Psoas muscle (tissue), 7 donors: ENCODE measurements at regions not wholly inside any gene's neighbourhood (a gene's known extent, or its start where the extent isn't known, plus 50 kb on each side); places are given as distances from the start of the nearest gene placed in this dataset.
A peak's percentile ranks its signal among the peaks of the same experiment; 100 is the strongest.

Experiments used
- ATAC-seq, 4 donors: fragments of 200-7000 bp; cut with Tn5 transposase; one replicate each; pipeline ENCODE4 v1.9.1; 2020; ENCODE audit warnings: moderate library complexity in 3 of 4, mild to moderate bottlenecking in 2 of 4
- DNase-seq, 2 donors: peaks; one replicate each; pipeline ENCODE4 v3.0.0-alpha.2; 2020
- H3K27ac ChIP-seq: fragments of 200-600 bp; one replicate; pipeline ENCODE4 v1.8.0; 2022
- H3K27me3 ChIP-seq, 3 donors: fragments of 200-600 bp in 1 of 3; one replicate each; pipeline versions ENCODE4 v1.6.1 to v1.8.0; 2013 to 2022; ENCODE audit warnings: low read length in 2 of 3, mild to moderate bottlenecking in 2 of 3, moderate library complexity in 1 of 3; ENCODE audit not compliant: insufficient read depth in 3 of 3
- H3K36me3 ChIP-seq, 2 donors: fragments of 200-600 bp in 1 of 2; one replicate each; pipeline versions ENCODE4 v1.6.1 to v1.8.0; 2013 to 2022; ENCODE audit warnings: low read depth in 1 of 2, mild to moderate bottlenecking in 1 of 2, moderate library complexity in 1 of 2; ENCODE audit not compliant: insufficient read depth in 1 of 2
- H3K4me1 ChIP-seq: fragments of 200-600 bp; one replicate; pipeline ENCODE4 v1.8.0; 2022
- H3K4me3 ChIP-seq: fragments of 200-600 bp; one replicate; pipeline ENCODE4 v1.8.0; 2022; ENCODE audit warnings: mild to moderate bottlenecking
- H3K9me3 ChIP-seq: fragments of 200-600 bp; one replicate; pipeline ENCODE4 v1.8.0; 2022
- CTCF ChIP-seq: fragments of 200-600 bp; IDR thresholded peaks from one replicate; pipeline ENCODE4 v1.8.0; 2022; ENCODE audit warnings: antibody characterized with exemption
- WGBS, 3 donors: extraction: QIAGEN DNeasy Blood & Tissue Kit; methylation state at CpG; one replicate each; pipeline versions ENCODE4 v1.1.6 to v1.1.7; 2013; 5-methylcytosine and 5-hydroxymethylcytosine counted together
- intact Hi-C, 2 donors: fragments of 100-400 bp; cut with DNase I; formaldehyde crosslinking; loops; one replicate each; pipeline versions ENCODE4 v1.11.0 to v1.14.2; 2022
- donor health status: healthy with polysubstance abuse.
- donor health status: DM: no; HTN: no; CAD: no; lungs with moderate emphysema.
- donor health status: Bipolar disorder and iron deficiency.
- donor health status: healthy.
- donor health status: DM: yes; HTN: yes; CAD: no.
- donor health status: DM: no; HTN: no; CAD: no.
- donor health status: DM: yes; HTN: yes; CAD: no.

DNA sequence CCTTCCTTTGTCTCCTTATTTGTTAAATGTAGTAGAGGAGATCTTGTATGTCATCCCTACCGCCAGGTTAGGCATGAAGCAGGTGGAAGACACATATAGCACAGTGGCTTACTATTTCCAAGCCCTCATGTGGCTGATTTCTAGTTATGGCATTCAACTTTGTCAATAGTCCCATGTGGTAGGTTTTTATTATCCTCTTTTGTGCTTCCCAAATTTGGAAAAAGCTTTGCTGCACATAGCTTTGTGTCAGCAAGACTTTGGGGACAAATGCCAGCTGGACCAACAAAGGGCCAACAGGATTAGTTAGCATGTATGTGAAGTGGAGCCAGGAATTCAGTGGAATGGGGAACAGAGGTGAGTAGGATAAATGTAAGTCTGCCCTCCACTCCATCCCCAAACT, 276.3 kb downstream of the PSAT1 start:
- TF ChIP-seq CTCF: no peak
- Histone ChIP-seq H3K27ac (no peak overlapping the region), H3K27me3 (no peaks in the 10 kb centered on the region), H3K4me1 (peaks cover 4% of the 10 kb centered on the region), H3K4me3 (no peak overlapping the region), H3K9me3 (no peaks in the 10 kb centered on the region), H3K36me3 (no peaks in the 10 kb centered on the region)
- WGBS, 3 donors: 30 to 39% (median 33%) methylated on average over 1 of the region's 1 CpG
- intact Hi-C loops: no loop called here
- DNase-seq: no peak
- peak in 2 of 4 donors; percentile 45 to 59 for ATAC-seq

DNA sequence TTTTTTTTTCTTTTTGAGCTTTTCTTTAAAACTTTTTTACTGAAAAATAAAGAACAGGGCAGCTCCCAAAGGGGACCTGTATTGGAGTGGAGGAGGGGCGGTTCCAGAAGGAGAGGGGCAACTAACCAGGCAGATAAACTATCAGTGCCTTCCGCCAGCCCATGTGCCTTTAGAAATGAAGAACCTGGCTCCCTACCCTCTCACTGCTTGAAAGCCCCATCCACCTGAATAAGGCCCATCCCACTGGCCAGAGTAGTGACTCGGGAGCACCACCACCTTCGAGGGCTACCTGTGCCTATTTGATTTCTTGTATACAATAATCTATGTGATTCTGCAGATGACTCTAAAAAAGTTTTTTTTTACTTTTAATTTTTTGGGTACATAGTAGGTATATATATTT, 276.7 kb downstream of the PSAT1 start:
- no peaks in the 10 kb centered on the region for H3K9me3 ChIP-seq
- WGBS, 3 donors: 66 to 74% (median 68%) methylated on average over 4 of the region's 4 CpGs

DNA sequence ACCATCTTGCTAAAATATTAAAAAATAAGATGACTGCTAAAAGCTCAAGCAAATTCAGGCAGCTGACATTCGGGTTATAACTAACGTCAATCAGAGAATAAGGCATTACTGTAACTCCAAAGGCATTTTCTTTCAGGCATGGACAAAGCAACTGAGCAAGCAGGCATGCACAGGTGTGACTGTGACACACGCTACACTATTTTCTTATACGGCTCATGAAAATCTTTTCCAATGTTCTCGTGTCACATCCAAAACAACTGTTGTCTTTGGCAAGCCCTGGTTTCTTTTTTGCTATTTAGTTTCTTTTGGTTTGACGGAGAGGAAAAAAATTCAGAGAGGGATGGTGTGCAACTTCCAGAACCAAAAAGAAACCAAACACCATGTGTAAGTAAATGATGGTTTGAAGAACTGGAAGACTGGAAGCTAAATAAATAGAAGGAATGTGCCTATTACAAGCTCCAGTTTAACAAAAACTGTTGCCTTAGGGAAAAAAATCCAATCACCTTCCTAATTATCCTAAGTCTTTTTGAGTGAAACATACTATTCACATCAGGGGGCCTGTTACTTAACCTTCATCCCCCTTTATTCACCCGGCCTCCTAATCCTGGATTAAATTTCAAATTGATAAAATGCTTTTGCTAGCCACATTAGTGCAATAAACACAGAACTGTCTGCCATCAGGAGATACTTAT, 277.6 kb downstream of the PSAT1 start:
- H3K4me3 ChIP-seq: no peak overlapping the region
- peaks cover 4% of the 10 kb centered on the region for H3K4me1 ChIP-seq
- H3K9me3 ChIP-seq: no peaks in the 10 kb centered on the region
- intact Hi-C loops: no loop called here
- 27 to 42% (median 32%) methylated on average over 7 of the region's 7 CpGs for WGBS, 3 donors
- H3K36me3 ChIP-seq: no peaks in the 10 kb centered on the region
- no peaks in the 10 kb centered on the region for H3K27me3 ChIP-seq
- ATAC-seq (no peak), DNase-seq (no peak)
- TF ChIP-seq CTCF: no peak
- H3K27ac ChIP-seq: no peak overlapping the region

More for the DNA sequence above, 276.7 kb downstream of the PSAT1 start:
- ATAC-seq (no peak), DNase-seq (no peak)
- no peak overlapping the region for H3K4me3 ChIP-seq
- no peaks in the 10 kb centered on the region for H3K27me3 ChIP-seq
- peaks cover 4% of the 10 kb centered on the region for H3K4me1 ChIP-seq
- intact Hi-C loops: no loop called here
- no peak for TF ChIP-seq CTCF
- H3K36me3 ChIP-seq: no peaks in the 10 kb centered on the region
- no peak overlapping the region for H3K27ac ChIP-seq

DNA sequence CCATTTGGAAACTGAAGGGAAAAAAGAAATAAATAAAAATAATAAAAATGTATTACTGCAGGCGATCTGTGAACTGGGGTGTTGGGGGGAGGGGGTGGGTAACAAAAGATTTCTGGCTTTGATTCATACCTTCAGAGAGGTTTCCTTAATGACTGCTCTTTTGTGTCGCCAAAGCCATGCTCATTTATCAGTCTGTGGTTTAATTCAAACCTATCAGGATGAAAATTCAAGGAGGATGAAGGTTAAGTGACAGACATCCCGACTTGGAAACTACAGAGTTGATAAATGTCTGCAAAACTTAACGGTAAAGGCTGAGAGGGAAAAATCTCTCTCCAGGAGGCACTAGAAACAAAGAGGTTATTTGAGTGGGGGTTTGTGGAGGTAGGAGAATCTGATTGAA, 278.2 kb downstream of the PSAT1 start:
- no peak overlapping the region for H3K27ac ChIP-seq
- WGBS, 3 donors: 72 to 75% (median 73%) methylated on average over 4 of the region's 4 CpGs
- no peak overlapping the region for H3K4me3 ChIP-seq
- no peaks in the 10 kb centered on the region for H3K36me3 ChIP-seq
- ATAC-seq: no peak
- H3K9me3 ChIP-seq: no peaks in the 10 kb centered on the region
- no peaks in the 10 kb centered on the region for H3K27me3 ChIP-seq
- intact Hi-C loops: no loop called here
- DNase-seq: no peak
- no peak for TF ChIP-seq CTCF
- H3K4me1 ChIP-seq: peaks cover 4% of the 10 kb centered on the region

DNA sequence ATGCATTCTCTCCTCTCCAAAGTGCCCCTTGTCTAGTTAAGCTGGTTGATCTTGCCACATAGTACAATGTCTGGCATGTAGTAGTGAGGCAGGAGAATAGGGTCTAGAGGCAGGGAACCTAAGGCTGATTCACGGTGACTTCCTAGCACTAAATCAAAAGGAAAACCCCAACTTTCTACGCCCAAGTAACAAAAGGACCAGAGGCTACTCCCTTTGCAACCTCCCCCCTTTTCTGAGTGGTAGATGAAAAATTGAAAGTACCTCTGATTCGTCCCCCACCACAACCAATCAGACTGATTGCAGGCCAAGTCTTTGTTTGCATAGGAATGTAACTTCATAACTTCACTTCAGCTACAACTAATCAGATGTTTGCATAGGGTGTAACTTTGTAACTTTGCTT, 278.8 kb downstream of the PSAT1 start:
- intact Hi-C loops: no loop called here
- no peaks in the 10 kb centered on the region for H3K27me3 ChIP-seq
- no peak for ATAC-seq
- H3K4me3 ChIP-seq: no peak overlapping the region
- no peaks in the 10 kb centered on the region for H3K36me3 ChIP-seq
- no peak for TF ChIP-seq CTCF
- whole genome bisulfite sequencing, 3 donors: 89 to 97% (median 95%) methylated on average over 3 of the region's 3 CpGs
- no peak for DNase-seq
- no peaks in the 10 kb centered on the region for H3K9me3 ChIP-seq
- H3K27ac ChIP-seq: no peak overlapping the region
- H3K4me1 ChIP-seq: peaks cover 4% of the 10 kb centered on the region
